ENCODE measurements at regions not wholly inside any gene's neighbourhood (a gene's known extent, or its start where the extent isn't known, plus 50 kb on each side); places are given as distances from the start of the nearest gene placed in this dataset.

DNA sequence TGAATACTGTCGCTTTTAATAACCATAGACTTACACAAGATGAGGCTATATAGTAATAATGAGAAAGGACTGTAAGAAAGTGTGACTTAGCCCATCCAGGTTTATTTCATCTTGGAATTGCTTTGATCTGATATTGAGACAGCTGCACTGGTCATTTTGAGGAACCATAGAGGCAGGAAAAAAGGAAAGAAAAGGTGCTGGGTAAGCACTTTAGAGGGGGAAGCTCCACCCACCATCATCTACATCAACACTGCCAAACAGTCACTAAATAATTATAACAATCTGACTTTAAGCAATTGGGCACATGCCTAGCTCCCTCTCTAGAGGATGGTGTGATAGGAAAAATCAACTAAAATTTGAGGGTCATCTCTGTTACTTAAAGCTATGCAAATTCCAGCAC, 70.6 kb upstream of the ST6GALNAC3 start:
- TF ChIP-seq POLR2A (IDR thresholded peaks at IDR 0.05) = no peak
- TF ChIP-seq, protein P1, sequence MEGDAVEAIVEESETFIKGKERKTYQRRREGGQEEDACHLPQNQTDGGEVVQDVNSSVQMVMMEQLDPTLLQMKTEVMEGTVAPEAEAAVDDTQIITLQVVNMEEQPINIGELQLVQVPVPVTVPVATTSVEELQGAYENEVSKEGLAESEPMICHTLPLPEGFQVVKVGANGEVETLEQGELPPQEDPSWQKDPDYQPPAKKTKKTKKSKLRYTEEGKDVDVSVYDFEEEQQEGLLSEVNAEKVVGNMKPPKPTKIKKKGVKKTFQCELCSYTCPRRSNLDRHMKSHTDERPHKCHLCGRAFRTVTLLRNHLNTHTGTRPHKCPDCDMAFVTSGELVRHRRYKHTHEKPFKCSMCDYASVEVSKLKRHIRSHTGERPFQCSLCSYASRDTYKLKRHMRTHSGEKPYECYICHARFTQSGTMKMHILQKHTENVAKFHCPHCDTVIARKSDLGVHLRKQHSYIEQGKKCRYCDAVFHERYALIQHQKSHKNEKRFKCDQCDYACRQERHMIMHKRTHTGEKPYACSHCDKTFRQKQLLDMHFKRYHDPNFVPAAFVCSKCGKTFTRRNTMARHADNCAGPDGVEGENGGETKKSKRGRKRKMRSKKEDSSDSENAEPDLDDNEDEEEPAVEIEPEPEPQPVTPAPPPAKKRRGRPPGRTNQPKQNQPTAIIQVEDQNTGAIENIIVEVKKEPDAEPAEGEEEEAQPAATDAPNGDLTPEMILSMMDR (IDR thresholded peaks at IDR 0.05) = no peak

Data from right lobe of liver (tissue), 4 donors.